Posterior cingulate gyrus (tissue), 11 donors: ENCODE measurements at regions not wholly inside any gene's neighbourhood (a gene's known extent, or its start where the extent isn't known, plus 50 kb on each side); places are given as distances from the start of the nearest gene placed in this dataset.

ENCODE experiments used
- DNase-seq, 10 donors: peaks; one replicate each; pipeline versions ENCODE4 v3.0.0 to v3.0.0-alpha.2; 2020 to 2021; ENCODE audit warnings: mixed read lengths in 3 of 10
- intact Hi-C: fragments of 100-400 bp; cut with DNase I; formaldehyde crosslinking; loops from one replicate; pipeline ENCODE4 v1.15.1; 2023

- intact Hi-C loops, result no loop called here
- DNase-seq, result peak in 2 of 10 donors; percentile 39 to 86
Measured at GRCh38 chrX:131762802-131763234, 218.9 kb downstream of the OR13H1 start.

- DNase-seq, result peak in 5 of 10 donors; percentile 71 to 94 (median 74)
- intact Hi-C loops, result no loop called here
Measured at GRCh38 chrX:131763674-131764073, 219.8 kb downstream of the OR13H1 start.

- intact Hi-C loops, result no loop called here
Measured at GRCh38 chrX:131764216-131764615, 220.3 kb downstream of the OR13H1 start.

GRCh38 chrX:131778269-131779218 lies 234.7 kb downstream of the OR13H1 start:
- peak in 6 of 10 donors; percentile 64 to 94 (median 71) for DNase-seq
- intact Hi-C loops, result loop anchor here (1.0 kb wide), 1 partner anchor 38 kb away; no protein-coding TSS in a partner anchor

More at GRCh38 chrX:131764216-131764615, 220.3 kb downstream of the OR13H1 start:
- no peak for DNase-seq

GRCh38 chrX:131779306-131779705 lies 235.4 kb downstream of the OR13H1 start:
- intact Hi-C loops, result loop anchor here (1.0 kb wide), 1 partner anchor 37 kb away; no protein-coding TSS in a partner anchor
- DNase-seq, result no peak

GRCh38 chrX:131779741-131780140 lies 235.9 kb downstream of the OR13H1 start:
- intact Hi-C loops, result loop anchor here (1.0 kb wide), 1 partner anchor 37 kb away; no protein-coding TSS in a partner anchor
- DNase-seq, result no peak

- no peak for DNase-seq
- intact Hi-C loops, result no loop called here
Measured at GRCh38 chrX:131782646-131783045, 238.8 kb downstream of the OR13H1 start.

GRCh38 chrX:131783555-131784308 lies 239.4 kb upstream of the STK26 start:
- peak in 4 of 10 donors; percentile 49 to 94 (median 59) for DNase-seq
- intact Hi-C loops, result no loop called here

- intact Hi-C loops, result no loop called here
- no peak for DNase-seq
Measured at GRCh38 chrX:131789664-131790063, 233.4 kb upstream of the STK26 start.

- DNase-seq, result peak in 1 of 10 donors; percentile 30
- intact Hi-C loops, result no loop called here
Measured at GRCh38 chrX:131791608-131792355, 231.3 kb upstream of the STK26 start.

GRCh38 chrX:131792356-131792749 lies 230.7 kb upstream of the STK26 start:
- intact Hi-C loops, result no loop called here
- DNase-seq, result peak in 7 of 10 donors; percentile 75 to 98 (median 87)

- peak in 7 of 10 donors; percentile 46 to 96 (median 86) for DNase-seq
Measured at GRCh38 chrX:131792789-131793462, 230.2 kb upstream of the STK26 start.

GRCh38 chrX:131795442-131796229 lies 227.5 kb upstream of the STK26 start:
- intact Hi-C loops, result no loop called here
- peak in 2 of 10 donors; percentile 59 to 67 for DNase-seq

More at GRCh38 chrX:131792789-131793462, 230.2 kb upstream of the STK26 start:
- intact Hi-C loops, result no loop called here

- intact Hi-C loops, result no loop called here
- DNase-seq, result no peak
Measured at GRCh38 chrX:131801066-131801465, 222.0 kb upstream of the STK26 start.

GRCh38 chrX:131801911-131802310 lies 221.2 kb upstream of the STK26 start:
- intact Hi-C loops, result no loop called here
- DNase-seq, result no peak

- intact Hi-C loops, result no loop called here
- peak in 7 of 10 donors; percentile 51 to 94 (median 66) for DNase-seq
Measured at GRCh38 chrX:131802836-131803626, 220.1 kb upstream of the STK26 start.

GRCh38 chrX:131812847-131813825 lies 210.0 kb upstream of the STK26 start:
- intact Hi-C loops, result no loop called here
- peak in 6 of 10 donors; percentile 25 to 95 (median 73) for DNase-seq
